Fibroblast of lung (primary cell): ENCODE measurements at regions not wholly inside any gene's neighbourhood (a gene's known extent, or its start where the extent isn't known, plus 50 kb on each side); places are given as distances from the start of the nearest gene placed in this dataset.

Experiments
- CTCF ChIP-seq, 2 donors: IDR thresholded peaks in 1 of 2; conservative IDR thresholded peaks in 1 of 2; 1 replicate in 1 of 2; 2 replicates in 1 of 2; pipeline ENCODE4 v1.5.1; 2011 to 2012; ENCODE audit warnings: low read length in 2 of 2, control low read depth in 1 of 2, inconsistent platforms in 1 of 2, low read depth in 1 of 2, mild to moderate bottlenecking in 1 of 2
- EZH2 ChIP-seq: IDR thresholded peaks from 2 replicates; pipeline ENCODE4 v1.5.1; 2012; ENCODE audit warnings: low read length, control low read depth, mild to moderate bottlenecking; ENCODE audit errors: missing control alignments

- TF ChIP-seq CTCF (conservative IDR thresholded peaks at IDR 0.05 in 1 of 2, IDR thresholded peaks at IDR 0.05 in 1 of 2; ENCODE audit: low read depth in 1 of 2, low read length in 2 of 2) (no peak), EZH2 (no peak)
Measured at GRCh38 chr15:46322753-46323152, 687.9 kb downstream of the SQOR start.
